GM23338 (cell line): ENCODE measurements at regions not wholly inside any gene's neighbourhood (a gene's known extent, or its start where the extent isn't known, plus 50 kb on each side); places are given as distances from the start of the nearest gene placed in this dataset.

ENCODE experiments used
- ATAC-seq: fragments of 200-7000 bp; cut with Tn5 transposase; 3 replicates; pipeline ENCODE4 v1.9.1; 2020
- DNase-seq: peaks from one replicate; pipeline ENCODE4 v3.0.0-alpha.2; 2015; ENCODE audit warnings: low spot score
- H2AFZ ChIP-seq: fragments of 200-600 bp; sonication (generic); 2 replicates; pipeline ENCODE4 v1.8.0; 2016; ENCODE audit warnings: antibody characterized with exemption, mild to moderate bottlenecking, moderate library complexity
- H3F3A ChIP-seq: fragments of 200-600 bp; sonication (generic); replicated peaks from 2 replicates; pipeline ENCODE4 v1.8.0; 2017; ENCODE audit warnings: antibody characterized with exemption, mixed run types, low read depth
- H3K27ac ChIP-seq: fragments of 200-600 bp; sonication (generic); 2 replicates; pipeline ENCODE4 v1.6.1; 2016; ENCODE audit warnings: low read depth
- H3K27me3 ChIP-seq: fragments of 200-600 bp; sonication (generic); 2 replicates; pipeline ENCODE4 v1.8.0; 2016; ENCODE audit warnings: mild to moderate bottlenecking, mixed run types, moderate library complexity; ENCODE audit not compliant: insufficient read depth
- H3K36me3 ChIP-seq: fragments of 200-600 bp; sonication (generic); 2 replicates; pipeline ENCODE4 v1.8.0; 2016; ENCODE audit warnings: mild to moderate bottlenecking; ENCODE audit not compliant: insufficient read depth
- H3K4me1 ChIP-seq: fragments of 200-600 bp; sonication (generic); 2 replicates; pipeline ENCODE4 v1.8.0; 2016; ENCODE audit warnings: mild to moderate bottlenecking, moderate library complexity; ENCODE audit not compliant: insufficient read depth
- H3K4me2 ChIP-seq: fragments of 200-600 bp; sonication (generic); 2 replicates; pipeline ENCODE4 v1.7.1; 2017; ENCODE audit warnings: mixed run types
- H3K4me3 ChIP-seq: fragments of 200-600 bp; sonication (generic); 2 replicates; pipeline ENCODE4 v1.6.1; 2016; ENCODE audit warnings: mixed run types
- H3K79me2 ChIP-seq: fragments of 200-600 bp; sonication (generic); replicated peaks from 2 replicates; pipeline ENCODE4 v1.8.0; 2017; ENCODE audit warnings: mild to moderate bottlenecking; ENCODE audit not compliant: insufficient read depth
- H3K9me2 ChIP-seq: fragments of 200-600 bp; sonication (generic); 2 replicates; pipeline ENCODE4 v1.8.0; 2017; ENCODE audit not compliant: insufficient read depth
- H4K20me1 ChIP-seq: fragments of 200-600 bp; sonication (generic); replicated peaks from 2 replicates; pipeline ENCODE4 v1.8.0; 2017; ENCODE audit warnings: mild to moderate bottlenecking; ENCODE audit not compliant: insufficient read depth
- H3K27ac Mint-ChIP-seq: 2 replicates; pipeline ENCODE4 v1.8.0; 2020; ENCODE audit warnings: inconsistent platforms, mild to moderate bottlenecking, moderate library complexity, mixed read lengths
- H3K27me3 Mint-ChIP-seq: 3 replicates; pipeline ENCODE4 v1.8.0; 2022; ENCODE audit warnings: low read depth, mild to moderate bottlenecking, moderate library complexity, mixed read lengths, inconsistent platforms; ENCODE audit not compliant: insufficient read depth, poor library complexity
- H3K36me3 Mint-ChIP-seq: 3 replicates; pipeline ENCODE4 v1.8.0; 2021; ENCODE audit warnings: low read depth, mild to moderate bottlenecking, inconsistent platforms, moderate library complexity, mixed read lengths
- H3K4me1 Mint-ChIP-seq: 3 replicates; pipeline ENCODE4 v1.8.0; 2020; ENCODE audit warnings: mild to moderate bottlenecking, inconsistent platforms, mixed read lengths
- H3K4me3 Mint-ChIP-seq: 3 replicates; pipeline ENCODE4 v1.8.0; 2021; ENCODE audit warnings: moderate library complexity, mild to moderate bottlenecking, inconsistent platforms, mixed read lengths
- H3K9me3 Mint-ChIP-seq: 3 replicates; pipeline ENCODE4 v1.8.0; 2020; ENCODE audit warnings: moderate library complexity, mild to moderate bottlenecking, inconsistent platforms, mixed read lengths
- CREB1 ChIP-seq: fragments of 250-450 bp; sonication (Bioruptor Pico); IDR thresholded peaks from 2 replicates; pipeline ENCODE4 v1.5.0; 2020; ENCODE audit warnings: low read depth, mild to moderate bottlenecking, moderate library complexity
- EZH2phosphoT487 ChIP-seq: fragments of 200-600 bp; sonication (generic); IDR thresholded peaks from one replicate; pipeline ENCODE4 v1.8.1; 2018; ENCODE audit warnings: antibody characterized with exemption; ENCODE audit not compliant: unreplicated experiment
- JUNB ChIP-seq: IDR thresholded peaks from one replicate; pipeline ENCODE4 v1.6.1; 2016; ENCODE audit warnings: antibody characterized with exemption; ENCODE audit not compliant: unreplicated experiment
- NANOG ChIP-seq: IDR thresholded peaks from 2 replicates; pipeline ENCODE4 v1.6.1; 2016; ENCODE audit warnings: antibody characterized with exemption, borderline replicate concordance
- POLR2AphosphoS5 ChIP-seq: IDR thresholded peaks from 2 replicates; pipeline ENCODE4 v1.6.1; 2016; ENCODE audit warnings: antibody characterized with exemption, low read depth
- STAT1 ChIP-seq: IDR thresholded peaks from one replicate; pipeline ENCODE4 v1.6.1; 2016; ENCODE audit warnings: antibody characterized with exemption; ENCODE audit not compliant: unreplicated experiment
- ZNF114 ChIP-seq: fragments of 250-450 bp; sonication (Bioruptor Pico); IDR thresholded peaks from 2 replicates; pipeline ENCODE4 v1.5.0; 2020; ENCODE audit warnings: mild to moderate bottlenecking, moderate library complexity
- ZNF331 ChIP-seq: fragments of 250-450 bp; sonication (Bioruptor Pico); IDR thresholded peaks from 2 replicates; pipeline ENCODE4 v1.5.0; 2020; ENCODE audit warnings: low read depth, mild to moderate bottlenecking, moderate library complexity
- TF ChIP-seq, protein P1 (sequence below): IDR thresholded peaks from one replicate; pipeline ENCODE4 v1.6.1; 2018; ENCODE audit warnings: antibody characterized with exemption; ENCODE audit not compliant: unreplicated experiment
- TF ChIP-seq, protein P2 (sequence below), 2 experiments: fragments of 200-600 bp in 1 of 2; sonication (generic) in 1 of 2; conservative IDR thresholded peaks; 2 replicates each; pipeline versions ENCODE4 v1.5.1 to v1.6.1; 2016 to 2017; ENCODE audit warnings: antibody characterized with exemption in 2 of 2, low read depth in 2 of 2, mild to moderate bottlenecking in 2 of 2, moderate library complexity in 1 of 2
- TF ChIP-seq, protein P3 (sequence below): IDR thresholded peaks from 2 replicates; pipeline ENCODE4 v1.6.1; 2016; ENCODE audit warnings: antibody characterized with exemption

DNA sequence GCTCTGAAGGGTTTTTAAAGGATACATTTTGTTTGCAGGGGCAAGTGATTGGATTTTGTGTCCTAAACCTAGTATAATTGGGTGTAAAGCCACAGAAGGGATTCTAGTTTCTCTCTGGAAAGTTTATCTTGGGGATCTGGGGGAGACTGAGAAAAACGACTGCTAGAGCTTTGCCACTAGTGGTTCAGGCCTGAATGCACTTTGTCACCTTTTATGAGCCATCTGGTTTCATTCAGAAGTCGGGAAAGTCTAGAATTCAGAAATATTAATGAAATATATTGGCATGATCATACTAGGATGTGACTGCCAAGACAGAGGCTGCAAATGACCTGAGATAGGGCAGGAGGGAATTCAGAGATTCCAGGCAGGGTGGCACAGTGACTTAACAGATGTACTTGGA, 111.5 kb upstream of the KCNK2 start:
- H3K4me3 Mint-ChIP-seq = no peak overlapping the region
- ATAC-seq (no peak), DNase-seq (no peak)
- no peaks in the 10 kb centered on the region for H3K9me3 Mint-ChIP-seq
- no peaks in the 10 kb centered on the region for H3K36me3 Mint-ChIP-seq
- H4K20me1 ChIP-seq = no peaks in the 10 kb centered on the region
- no peak overlapping the region for H3K4me2 ChIP-seq
- peaks cover 13% of the 10 kb centered on the region for H3K4me1 Mint-ChIP-seq
- H3K27me3 Mint-ChIP-seq = no peaks in the 10 kb centered on the region
- no peaks in the 10 kb centered on the region for H3K27me3 ChIP-seq
- H3K79me2 ChIP-seq = no peaks in the 10 kb centered on the region
- no peaks in the 10 kb centered on the region for H3K9me2 ChIP-seq
- no peaks in the 10 kb centered on the region for H3K36me3 ChIP-seq
- peaks cover 14% of the 10 kb centered on the region for H3K4me1 ChIP-seq
- no peak overlapping the region for H3K27ac ChIP-seq
- H2AFZ ChIP-seq = no peak overlapping the region
- H3K27ac Mint-ChIP-seq = no peak overlapping the region
- H3K4me3 ChIP-seq = no peak overlapping the region
- no peaks in the 10 kb centered on the region for H3F3A ChIP-seq
- no peak for TF ChIP-seq POLR2AphosphoS5
- TF ChIP-seq EZH2phosphoT487 = no peak
- TF ChIP-seq, protein P1, sequence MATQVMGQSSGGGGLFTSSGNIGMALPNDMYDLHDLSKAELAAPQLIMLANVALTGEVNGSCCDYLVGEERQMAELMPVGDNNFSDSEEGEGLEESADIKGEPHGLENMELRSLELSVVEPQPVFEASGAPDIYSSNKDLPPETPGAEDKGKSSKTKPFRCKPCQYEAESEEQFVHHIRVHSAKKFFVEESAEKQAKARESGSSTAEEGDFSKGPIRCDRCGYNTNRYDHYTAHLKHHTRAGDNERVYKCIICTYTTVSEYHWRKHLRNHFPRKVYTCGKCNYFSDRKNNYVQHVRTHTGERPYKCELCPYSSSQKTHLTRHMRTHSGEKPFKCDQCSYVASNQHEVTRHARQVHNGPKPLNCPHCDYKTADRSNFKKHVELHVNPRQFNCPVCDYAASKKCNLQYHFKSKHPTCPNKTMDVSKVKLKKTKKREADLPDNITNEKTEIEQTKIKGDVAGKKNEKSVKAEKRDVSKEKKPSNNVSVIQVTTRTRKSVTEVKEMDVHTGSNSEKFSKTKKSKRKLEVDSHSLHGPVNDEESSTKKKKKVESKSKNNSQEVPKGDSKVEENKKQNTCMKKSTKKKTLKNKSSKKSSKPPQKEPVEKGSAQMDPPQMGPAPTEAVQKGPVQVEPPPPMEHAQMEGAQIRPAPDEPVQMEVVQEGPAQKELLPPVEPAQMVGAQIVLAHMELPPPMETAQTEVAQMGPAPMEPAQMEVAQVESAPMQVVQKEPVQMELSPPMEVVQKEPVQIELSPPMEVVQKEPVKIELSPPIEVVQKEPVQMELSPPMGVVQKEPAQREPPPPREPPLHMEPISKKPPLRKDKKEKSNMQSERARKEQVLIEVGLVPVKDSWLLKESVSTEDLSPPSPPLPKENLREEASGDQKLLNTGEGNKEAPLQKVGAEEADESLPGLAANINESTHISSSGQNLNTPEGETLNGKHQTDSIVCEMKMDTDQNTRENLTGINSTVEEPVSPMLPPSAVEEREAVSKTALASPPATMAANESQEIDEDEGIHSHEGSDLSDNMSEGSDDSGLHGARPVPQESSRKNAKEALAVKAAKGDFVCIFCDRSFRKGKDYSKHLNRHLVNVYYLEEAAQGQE = no peak
- TF ChIP-seq, protein P2, sequence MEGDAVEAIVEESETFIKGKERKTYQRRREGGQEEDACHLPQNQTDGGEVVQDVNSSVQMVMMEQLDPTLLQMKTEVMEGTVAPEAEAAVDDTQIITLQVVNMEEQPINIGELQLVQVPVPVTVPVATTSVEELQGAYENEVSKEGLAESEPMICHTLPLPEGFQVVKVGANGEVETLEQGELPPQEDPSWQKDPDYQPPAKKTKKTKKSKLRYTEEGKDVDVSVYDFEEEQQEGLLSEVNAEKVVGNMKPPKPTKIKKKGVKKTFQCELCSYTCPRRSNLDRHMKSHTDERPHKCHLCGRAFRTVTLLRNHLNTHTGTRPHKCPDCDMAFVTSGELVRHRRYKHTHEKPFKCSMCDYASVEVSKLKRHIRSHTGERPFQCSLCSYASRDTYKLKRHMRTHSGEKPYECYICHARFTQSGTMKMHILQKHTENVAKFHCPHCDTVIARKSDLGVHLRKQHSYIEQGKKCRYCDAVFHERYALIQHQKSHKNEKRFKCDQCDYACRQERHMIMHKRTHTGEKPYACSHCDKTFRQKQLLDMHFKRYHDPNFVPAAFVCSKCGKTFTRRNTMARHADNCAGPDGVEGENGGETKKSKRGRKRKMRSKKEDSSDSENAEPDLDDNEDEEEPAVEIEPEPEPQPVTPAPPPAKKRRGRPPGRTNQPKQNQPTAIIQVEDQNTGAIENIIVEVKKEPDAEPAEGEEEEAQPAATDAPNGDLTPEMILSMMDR (conservative IDR thresholded peaks at IDR 0.05; ENCODE audit: low read depth in 2 of 2) = no peak
- TF ChIP-seq ZNF331 (CRISPR knock-in tag) = no peak
- TF ChIP-seq JUNB = no peak
- TF ChIP-seq STAT1 = no peak
- no peak for TF ChIP-seq ZNF114 (CRISPR knock-in tag)
- TF ChIP-seq, protein P3, sequence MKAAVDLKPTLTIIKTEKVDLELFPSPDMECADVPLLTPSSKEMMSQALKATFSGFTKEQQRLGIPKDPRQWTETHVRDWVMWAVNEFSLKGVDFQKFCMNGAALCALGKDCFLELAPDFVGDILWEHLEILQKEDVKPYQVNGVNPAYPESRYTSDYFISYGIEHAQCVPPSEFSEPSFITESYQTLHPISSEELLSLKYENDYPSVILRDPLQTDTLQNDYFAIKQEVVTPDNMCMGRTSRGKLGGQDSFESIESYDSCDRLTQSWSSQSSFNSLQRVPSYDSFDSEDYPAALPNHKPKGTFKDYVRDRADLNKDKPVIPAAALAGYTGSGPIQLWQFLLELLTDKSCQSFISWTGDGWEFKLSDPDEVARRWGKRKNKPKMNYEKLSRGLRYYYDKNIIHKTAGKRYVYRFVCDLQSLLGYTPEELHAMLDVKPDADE = no peak
- no peak for TF ChIP-seq NANOG

DNA sequence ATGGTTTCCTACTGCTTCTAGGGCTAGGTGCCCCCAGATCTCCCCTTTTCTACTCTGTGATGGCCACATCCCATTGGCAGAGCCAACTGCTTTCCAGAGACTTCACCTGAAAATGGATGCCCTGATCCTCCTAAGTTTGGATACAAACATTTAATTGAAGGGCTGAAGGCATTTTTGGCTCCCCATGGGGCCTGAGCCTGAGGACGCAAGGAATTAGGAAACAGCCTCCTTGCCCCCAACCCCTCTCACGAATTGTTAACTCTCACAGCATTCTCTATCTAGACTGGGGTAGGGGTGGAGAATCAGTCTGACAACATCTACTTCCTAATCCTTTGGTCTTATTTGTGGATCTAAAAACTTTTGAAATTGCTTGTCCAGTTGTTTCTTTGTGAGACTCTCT, 108.5 kb upstream of the KCNK2 start:
- Mint-ChIP-seq H3K4me3 (no peak overlapping the region), H3K27ac (no peak overlapping the region), H3K4me1 (peaks cover 23% of the 10 kb centered on the region), H3K9me3 (no peaks in the 10 kb centered on the region), H3K27me3 (no peaks in the 10 kb centered on the region), H3K36me3 (no peaks in the 10 kb centered on the region)
- H3K4me3 ChIP-seq = no peak overlapping the region
- peaks cover 18% of the 10 kb centered on the region for H3K4me1 ChIP-seq
- H3K27ac ChIP-seq = no peak overlapping the region
- H3K79me2 ChIP-seq = no peaks in the 10 kb centered on the region
- H2AFZ ChIP-seq = peak overlapping the region; percentile 49; the same call in 1 of the 2 replicates
- H3K36me3 ChIP-seq = no peaks in the 10 kb centered on the region
- TF ChIP-seq CREB1 (CRISPR knock-in tag) = no peak
- TF ChIP-seq EZH2phosphoT487 = no peak
- ATAC-seq = peak; percentile 39
- no peak overlapping the region for H3K4me2 ChIP-seq
- H3K9me2 ChIP-seq = peaks cover 5% of the 10 kb centered on the region; the same call in 1 of the 2 replicates
- no peaks in the 10 kb centered on the region for H4K20me1 ChIP-seq
- no peaks in the 10 kb centered on the region for H3K27me3 ChIP-seq
- no peaks in the 10 kb centered on the region for H3F3A ChIP-seq
- DNase-seq = peak; percentile 6
